H1 (cell line): ENCODE measurements at regions not wholly inside any gene's neighbourhood (a gene's known extent, or its start where the extent isn't known, plus 50 kb on each side); places are given as distances from the start of the nearest gene placed in this dataset.

ENCODE experiments used
- CTCF ChIA-PET: fragments of 300-600 bp; sonication (Branson Sonifier 250); formaldehyde crosslinking; loops from one replicate; lab custom pipeline; 2021; ENCODE audit not compliant: partially characterized antibody; lab: Charles Lee
- POLR2A ChIA-PET: fragments of 300-600 bp; sonication (Branson Sonifier 250); formaldehyde crosslinking; loops from one replicate; lab custom pipeline; 2021; ENCODE audit warnings: inconsistent platforms; ENCODE audit not compliant: partially characterized antibody; lab: Charles Lee
- DNase-seq, 2 experiments: peaks; one replicate each; pipeline versions ENCODE4 v3.0.0 to v3.0.0-alpha.2; 2010 to 2022; ENCODE audit warnings: low spot score in 2 of 2, low read depth in 1 of 2, mixed read lengths in 1 of 2
- FAIRE-seq: peaks from 2 replicates; lab custom pipeline; 2011; peaks lifted over from hg19 to GRCh38; lab: Jason Lieb, UNC
- H2AFZ ChIP-seq: 2 replicates; pipeline ENCODE4 v1.8.1; 2012; ENCODE audit warnings: low read length, inconsistent platforms
- H2AK5ac ChIP-seq: 2 replicates; pipeline ENCODE4 v1.6.1; 2013; ENCODE audit warnings: low read depth, low read length
- H2BK120ac ChIP-seq: replicated peaks from 2 replicates; pipeline ENCODE3; 2013; ENCODE audit warnings: low read depth, low read length, inconsistent platforms
- H2BK12ac ChIP-seq: 2 replicates; pipeline ENCODE4 v1.6.1; 2013; ENCODE audit warnings: low read depth, low read length
- H2BK15ac ChIP-seq: 2 replicates; pipeline ENCODE4 v1.6.1; 2013; ENCODE audit warnings: low read length
- H2BK20ac ChIP-seq: 2 replicates; pipeline ENCODE4 v1.6.1; 2013; ENCODE audit warnings: low read length
- H2BK5ac ChIP-seq: 2 replicates; pipeline ENCODE4 v1.6.1; 2013; ENCODE audit warnings: low read depth, low read length
- H3K14ac ChIP-seq: 2 replicates; pipeline ENCODE4 v1.6.1; 2013; ENCODE audit warnings: inconsistent platforms; ENCODE audit not compliant: insufficient read length
- H3K18ac ChIP-seq: 2 replicates; pipeline ENCODE4 v1.6.1; 2013; ENCODE audit warnings: low read length; ENCODE audit errors: extremely low read depth
- H3K23ac ChIP-seq: 2 replicates; pipeline ENCODE4 v1.6.1; 2013; ENCODE audit warnings: inconsistent platforms; ENCODE audit not compliant: insufficient read length
- H3K23me2 ChIP-seq: 2 replicates; pipeline ENCODE4 v1.6.1; 2013; ENCODE audit warnings: low read depth, low read length
- H3K27ac ChIP-seq: 2 replicates; pipeline ENCODE4 v1.6.1; 2011; ENCODE audit warnings: low read depth, low read length, inconsistent platforms
- H3K27me3 ChIP-seq, 4 experiments: replicated peaks in 1 of 4; 1 replicate in 1 of 4; 2 replicates in 3 of 4; pipeline versions ENCODE4 v1.6.1 to v1.8.1; 2011 to 2013; ENCODE audit warnings: low read length in 3 of 4, mild to moderate bottlenecking in 3 of 4, inconsistent platforms in 2 of 4, mixed read lengths in 2 of 4, moderate library complexity in 1 of 4; ENCODE audit not compliant: control insufficient read depth in 3 of 4, insufficient read depth in 3 of 4; ENCODE audit errors: extremely low read depth in 1 of 4
- H3K36me3 ChIP-seq, 4 experiments: 2 replicates each; pipeline versions ENCODE4 v1.6.1 to v1.8.1; 2011 to 2013; ENCODE audit warnings: mild to moderate bottlenecking in 4 of 4, low read length in 3 of 4, moderate library complexity in 2 of 4, control low read depth in 1 of 4, inconsistent platforms in 1 of 4; ENCODE audit not compliant: insufficient read depth in 4 of 4, control insufficient read depth in 2 of 4
- H3K4ac ChIP-seq: replicated peaks from 2 replicates; pipeline ENCODE3; 2013; ENCODE audit warnings: low read length, low read depth, mixed read lengths, inconsistent platforms; ENCODE audit not compliant: insufficient read length
- H3K4me1 ChIP-seq, 4 experiments: replicated peaks in 1 of 4; 1 replicate in 1 of 4; 2 replicates in 3 of 4; pipeline versions ENCODE4 v1.6.1 to v1.8.1; 2011 to 2013; ENCODE audit warnings: low read length in 3 of 4, inconsistent platforms in 2 of 4, mixed read lengths in 1 of 4; ENCODE audit not compliant: insufficient read depth in 4 of 4, control insufficient read depth in 3 of 4
- H3K4me2 ChIP-seq, 2 experiments: 2 replicates each; pipeline versions ENCODE4 v1.6.1 to v1.8.1; 2011 to 2013; ENCODE audit warnings: low read depth in 2 of 2, low read length in 2 of 2, control low read depth in 1 of 2, inconsistent platforms in 1 of 2, mild to moderate bottlenecking in 1 of 2; ENCODE audit not compliant: insufficient read depth in 1 of 2
- H3K4me3 ChIP-seq, 4 experiments: fragments of 200-600, 300-600 bp in 1 of 4; sonication (generic), shearing (Covaris generic), sonication (Bioruptor Twin) in 1 of 4; 2 replicates each; pipeline versions ENCODE4 v1.5.1 to v1.8.1; 2011 to 2016; ENCODE audit warnings: low read length in 4 of 4, low read depth in 3 of 4, control low read depth in 2 of 4, inconsistent platforms in 2 of 4, mild to moderate bottlenecking in 2 of 4, mixed read lengths in 1 of 4, moderate library complexity in 1 of 4; ENCODE audit not compliant: insufficient read depth in 2 of 4; ENCODE audit errors: extremely low read depth in 1 of 4
- H3K56ac ChIP-seq: replicated peaks from 2 replicates; pipeline ENCODE3; 2013; ENCODE audit warnings: low read depth, mild to moderate bottlenecking, mixed read lengths, low read length, inconsistent platforms; ENCODE audit not compliant: insufficient read length
- H3K79me1 ChIP-seq: 2 replicates; pipeline ENCODE4 v1.6.1; 2013; ENCODE audit warnings: low read depth, low read length, control low read depth
- H3K79me2 ChIP-seq, 2 experiments: 2 replicates each; pipeline versions ENCODE4 v1.6.1 to v1.8.1; 2012 to 2013; ENCODE audit warnings: low read length in 2 of 2, mild to moderate bottlenecking in 2 of 2, inconsistent platforms in 1 of 2; ENCODE audit not compliant: insufficient read depth in 2 of 2, control insufficient read depth in 1 of 2
- H3K9ac ChIP-seq, 4 experiments: replicated peaks in 1 of 4; 1 replicate in 1 of 4; 2 replicates in 3 of 4; pipeline versions ENCODE4 v1.6.1 to v1.8.1; 2011 to 2013; ENCODE audit warnings: low read depth in 3 of 4, low read length in 3 of 4, control low read depth in 2 of 4, mild to moderate bottlenecking in 2 of 4, moderate library complexity in 2 of 4, inconsistent platforms in 1 of 4; ENCODE audit errors: extremely low read depth in 1 of 4
- H3K9me3 ChIP-seq, 2 experiments: 2 replicates each; pipeline versions ENCODE4 v1.6.1 to v1.8.1; 2012 to 2013; ENCODE audit warnings: mild to moderate bottlenecking in 2 of 2, moderate library complexity in 2 of 2, control low read depth in 1 of 2, inconsistent platforms in 1 of 2, low read depth in 1 of 2, low read length in 1 of 2, mixed read lengths in 1 of 2; ENCODE audit not compliant: insufficient read depth in 2 of 2
- H4K20me1 ChIP-seq, 2 experiments: replicated peaks in 1 of 2; 2 replicates each; pipeline versions ENCODE3 to v1.8.1; 2011 to 2013; ENCODE audit warnings: inconsistent platforms in 2 of 2, low read length in 2 of 2, mild to moderate bottlenecking in 1 of 2; ENCODE audit not compliant: insufficient read depth in 2 of 2, control insufficient read depth in 1 of 2
- H4K5ac ChIP-seq: 2 replicates; pipeline ENCODE4 v1.6.1; 2013; ENCODE audit warnings: low read length, low read depth, mixed read lengths, inconsistent platforms; ENCODE audit not compliant: insufficient read length
- H4K8ac ChIP-seq: 2 replicates; pipeline ENCODE4 v1.8.0; 2013; ENCODE audit warnings: mild to moderate bottlenecking, moderate library complexity, low read length, inconsistent platforms; ENCODE audit not compliant: insufficient read depth; ENCODE audit errors: extremely low read depth
- H4K91ac ChIP-seq: replicated peaks from 2 replicates; pipeline ENCODE3; 2013; ENCODE audit warnings: low read length, mixed read lengths, inconsistent platforms; ENCODE audit not compliant: insufficient read length
- ATF3 ChIP-seq: IDR thresholded peaks from 2 replicates; pipeline ENCODE4 v1.6.1; 2011; ENCODE audit warnings: low read depth, mild to moderate bottlenecking, low read length; ENCODE audit not compliant: insufficient read depth
- BRCA1 ChIP-seq: IDR thresholded peaks from 2 replicates; pipeline ENCODE4 v1.6.1; 2012; ENCODE audit warnings: low read depth, low read length, improper control_type of control experiment
- CBX8 ChIP-seq: fragments of 300-800, 300-1000 bp; sonication (generic); IDR thresholded peaks from 2 replicates; pipeline ENCODE4 v1.7.1; 2016; ENCODE audit warnings: low read depth, low read length, borderline replicate concordance
- CTCF ChIP-seq, 3 experiments: IDR thresholded peaks; 1 replicate in 2 of 3; 2 replicates in 1 of 3; pipeline versions ENCODE4 v1.5.1 to v1.6.1; 2011; ENCODE audit warnings: low read length in 3 of 3, mild to moderate bottlenecking in 3 of 3, inconsistent platforms in 2 of 3, low read depth in 1 of 3, moderate library complexity in 1 of 3; ENCODE audit not compliant: insufficient read depth in 1 of 3; ENCODE audit errors: control extremely low read depth in 1 of 3
- GTF2F1 ChIP-seq: IDR thresholded peaks from 2 replicates; pipeline ENCODE4 v1.6.1; 2012; ENCODE audit warnings: low read depth, low read length, improper control_type of control experiment, borderline replicate concordance
- MAX ChIP-seq: IDR thresholded peaks from 2 replicates; pipeline ENCODE4 v1.6.1; 2012; ENCODE audit warnings: inconsistent platforms
- NRF1 ChIP-seq: IDR thresholded peaks from 2 replicates; pipeline ENCODE4 v1.6.1; 2011; ENCODE audit warnings: mild to moderate bottlenecking, low read depth, low read length, improper control_type of control experiment
- POLR2AphosphoS5 ChIP-seq: IDR thresholded peaks from 2 replicates; pipeline ENCODE4 v1.6.1; 2011; ENCODE audit warnings: low read depth, low read length
- SIX5 ChIP-seq: IDR thresholded peaks from 2 replicates; pipeline ENCODE4 v1.6.1; 2011; ENCODE audit warnings: mild to moderate bottlenecking, low read depth, low read length
- SP4 ChIP-seq: IDR thresholded peaks from 2 replicates; pipeline ENCODE4 v1.6.1; 2012; ENCODE audit warnings: low read length, inconsistent platforms
- SRF ChIP-seq: IDR thresholded peaks from 2 replicates; pipeline ENCODE4 v1.6.1; 2011; ENCODE audit warnings: mild to moderate bottlenecking, low read depth, low read length, moderate library complexity
- TAF1 ChIP-seq: IDR thresholded peaks from 2 replicates; pipeline ENCODE4 v1.6.1; 2011; ENCODE audit warnings: mild to moderate bottlenecking, low read depth, low read length
- TEAD4 ChIP-seq: IDR thresholded peaks from 2 replicates; pipeline ENCODE4 v1.6.1; 2012; ENCODE audit warnings: low read depth, low read length, inconsistent platforms, mixed read lengths
- WGBS, 2 experiments: shearing (Covaris generic) in 1 of 2; methylation state at CpG; one replicate each; pipeline versions ENCODE4 v1.1.6 to v1.1.7; 2013 to 2015; ENCODE audit warnings: low lambda C conversion rate in 2 of 2, mixed read lengths in 2 of 2, inconsistent platforms in 1 of 2, low coverage in 1 of 2, missing lambda C conversion rate in 1 of 2; ENCODE audit not compliant: insufficient replicate concordance in 2 of 2, insufficient coverage in 1 of 2, insufficient read length in 1 of 2; ENCODE audit errors: extremely low coverage in 1 of 2, missing lambda C conversion rate in 1 of 2; 5-methylcytosine and 5-hydroxymethylcytosine counted together

DNA sequence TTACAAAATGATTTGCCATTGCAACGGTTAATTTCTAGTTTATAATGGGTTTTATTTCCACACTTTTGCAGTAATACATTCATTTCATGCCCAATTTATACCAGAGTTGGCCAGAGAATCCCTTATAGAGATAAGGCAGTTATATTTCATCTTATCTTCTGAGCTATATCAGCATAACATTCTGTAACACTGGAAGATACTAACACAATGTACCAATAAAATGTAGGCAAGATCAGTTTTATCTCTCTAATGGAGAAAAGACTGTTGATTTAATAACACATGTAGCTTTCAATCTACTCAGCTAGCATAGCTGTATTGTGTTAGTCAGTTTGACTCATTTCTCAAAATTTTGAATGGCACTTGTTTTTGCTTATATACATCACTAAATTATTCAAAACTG lies 738.6 kb downstream of the TRAM1L1 start:
- FAIRE-seq = no peak
- WGBS, 2 experiments = 80% methylated on average over 1 of the region's 1 CpG; no CpG with 5 or more reads in 1 of the 2 experiments
- H4K8ac ChIP-seq = no peak overlapping the region
- no peaks in the 10 kb centered on the region for H3K27me3 ChIP-seq
- H3K4me2 ChIP-seq = no peak overlapping the region
- no peak overlapping the region for H3K18ac ChIP-seq
- H4K5ac ChIP-seq = no peak overlapping the region
- no peak overlapping the region for H2BK20ac ChIP-seq
- no peak overlapping the region for H2BK12ac ChIP-seq
- no peaks in the 10 kb centered on the region for H3K23me2 ChIP-seq
- no peaks in the 10 kb centered on the region for H3K79me1 ChIP-seq
- no peak overlapping the region for H3K14ac ChIP-seq
- ChIA-PET POLR2A (no interaction called here), CTCF (no interaction called here)
- H3K9me3 ChIP-seq = no peaks in the 10 kb centered on the region
- no peak overlapping the region for H3K23ac ChIP-seq
- H4K91ac ChIP-seq = no peak overlapping the region
- no peak overlapping the region for H3K27ac ChIP-seq
- H3K4me1 ChIP-seq = no peaks in the 10 kb centered on the region
- H3K79me2 ChIP-seq = no peaks in the 10 kb centered on the region
- no peak overlapping the region for H2AFZ ChIP-seq
- H3K9ac ChIP-seq = no peak overlapping the region
- H3K4me3 ChIP-seq = no peak overlapping the region
- H2BK5ac ChIP-seq = no peak overlapping the region
- no peak overlapping the region for H3K56ac ChIP-seq
- no peak overlapping the region for H2AK5ac ChIP-seq
- no peaks in the 10 kb centered on the region for H3K36me3 ChIP-seq
- H2BK15ac ChIP-seq = no peak overlapping the region
- H2BK120ac ChIP-seq = no peak overlapping the region
- no peaks in the 10 kb centered on the region for H4K20me1 ChIP-seq
- H3K4ac ChIP-seq = no peak overlapping the region
- no peak for DNase-seq
- TF ChIP-seq NRF1 (no peak), SIX5 (no peak), TEAD4 (no peak), TAF1 (no peak), CBX8 (no peak), SRF (no peak), POLR2AphosphoS5 (no peak), SP4 (no peak), BRCA1 (no peak), ATF3 (no peak), MAX (no peak), GTF2F1 (no peak), CTCF (IDR thresholded peaks at IDR 0.05; ENCODE audit: control extremely low read depth in 1 of 3, insufficient read depth in 1 of 3, low read depth in 1 of 3, low read length in 3 of 3) (no peak)
